Lower leg skin (tissue), 4 donors: ENCODE measurements at regions not wholly inside any gene's neighbourhood (a gene's known extent, or its start where the extent isn't known, plus 50 kb on each side); places are given as distances from the start of the nearest gene placed in this dataset.
"Not testable (repeated sequence)": the region's sequence is repeated elsewhere in the genome, so short reads cannot be mapped to it uniquely, and the experiment has no call there.

Experiments used
- DNase-seq, 2 donors: peaks; one replicate each; pipeline ENCODE4 v3.0.0-alpha.2; 2019; ENCODE audit warnings: low spot score in 2 of 2
- H3K4me3 ChIP-seq: fragments of 200-600 bp; sonication (generic); 2 replicates; pipeline ENCODE4 v1.5.1; 2017; ENCODE audit warnings: mild to moderate bottlenecking, low read depth; ENCODE audit not compliant: poor library complexity, severe bottlenecking
- CTCF ChIP-seq, 3 donors: fragments of 450-650 bp; IDR thresholded peaks; one replicate each; pipeline ENCODE4 v1.5.1; 2016; ENCODE audit warnings: antibody characterized with exemption in 3 of 3, mild to moderate bottlenecking in 3 of 3, moderate library complexity in 2 of 3
- POLR2A ChIP-seq, 2 donors: fragments of 450-650 bp; IDR thresholded peaks; one replicate each; pipeline ENCODE4 v1.6.1; 2016 to 2017; ENCODE audit warnings: antibody characterized with exemption in 2 of 2, mild to moderate bottlenecking in 1 of 2, moderate library complexity in 1 of 2
- WGBS, 2 donors: methylation state at CpG; one replicate each; pipeline ENCODE4 v1.1.5; 2018; 5-methylcytosine and 5-hydroxymethylcytosine counted together
- intact Hi-C: fragments of 100-400 bp; cut with DNase I; formaldehyde crosslinking; loops from one replicate; pipeline ENCODE4 v1.15.0; 2023; ENCODE audit warnings: low total_unique reads

DNA sequence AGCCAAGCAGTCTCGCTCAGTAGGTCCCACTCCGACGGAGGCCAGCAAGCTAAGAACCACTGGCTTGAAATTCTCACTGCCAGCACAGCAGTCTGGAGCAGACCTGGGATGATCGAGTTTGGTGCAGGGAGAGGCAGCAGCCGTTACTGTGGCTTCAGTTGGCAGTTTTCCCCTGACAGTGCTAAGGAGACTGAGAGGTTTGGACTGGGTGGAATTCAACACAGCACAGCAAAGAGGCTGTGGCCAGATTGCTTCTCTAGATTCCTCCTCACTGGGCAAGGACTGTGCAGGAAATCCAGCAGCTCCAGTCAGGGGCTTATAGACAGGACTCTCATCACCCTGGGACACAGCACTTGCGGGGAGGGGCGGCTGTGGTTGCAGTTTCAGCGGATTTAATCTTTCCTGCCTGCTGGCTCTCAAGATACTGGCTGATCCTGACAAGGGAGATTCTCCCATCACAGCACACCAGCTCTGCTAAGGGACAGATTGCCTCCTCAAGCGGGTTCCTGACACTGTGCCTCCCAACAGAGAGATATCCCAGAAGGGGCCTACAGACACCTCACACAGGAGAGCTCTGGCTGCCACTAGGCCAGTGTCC is 122.1 kb downstream of the YIPF5 start:
- no peak for DNase-seq
- 60 to 66% methylated on average over 8 to 9 of the region's 9 CpGs for WGBS, 2 donors
- TF ChIP-seq POLR2A (IDR thresholded peaks at IDR 0.05) (no peak), CTCF (IDR thresholded peaks at IDR 0.05) (no peak)
- H3K4me3 ChIP-seq = no peak overlapping the region
- intact Hi-C loops = no loop called here

GRCh38 chr5:144055391-144055790 is 115.1 kb downstream of the YIPF5 start:
- intact Hi-C loops = not testable (repeated sequence)
- WGBS, 2 donors = 95% methylated on average over 6 of the region's 6 CpGs

GRCh38 chr5:144060091-144060490 is 110.4 kb downstream of the YIPF5 start:
- H3K4me3 ChIP-seq, intact Hi-C loops, DNase-seq: not testable (repeated sequence)
- WGBS, 2 donors = 94 to 95% methylated on average over 2 of the region's 2 CpGs

More at GRCh38 chr5:144055391-144055790, 115.1 kb downstream of the YIPF5 start:
- DNase-seq, H3K4me3 ChIP-seq: not testable (repeated sequence)

- WGBS, 2 donors = 89 to 92% methylated on average over 2 of the region's 2 CpGs
- TF ChIP-seq POLR2A (IDR thresholded peaks at IDR 0.05) (no peak), CTCF (IDR thresholded peaks at IDR 0.05) (no peak)
- no peak for DNase-seq
- intact Hi-C loops = no loop called here
- no peak overlapping the region for H3K4me3 ChIP-seq
These were observed 109.9 kb downstream of the YIPF5 start for GRCh38 chr5:144060598-144060997.

- TF ChIP-seq POLR2A (IDR thresholded peaks at IDR 0.05) (no peak), CTCF (IDR thresholded peaks at IDR 0.05) (no peak)
These were observed 104.7 kb downstream of the YIPF5 start for GRCh38 chr5:144065786-144066185.

GRCh38 chr5:144072518-144072927 is 97.9 kb downstream of the YIPF5 start:
- intact Hi-C loops = no loop called here

More at GRCh38 chr5:144065786-144066185, 104.7 kb downstream of the YIPF5 start:
- WGBS, 2 donors = 81 to 91% methylated on average over 2 of the region's 2 CpGs
- intact Hi-C loops = no loop called here
- no peak for DNase-seq
- H3K4me3 ChIP-seq = no peak overlapping the region

More at GRCh38 chr5:144072518-144072927, 97.9 kb downstream of the YIPF5 start:
- no peak for DNase-seq
- no peak for TF ChIP-seq POLR2A (IDR thresholded peaks at IDR 0.05)
- TF ChIP-seq CTCF (IDR thresholded peaks at IDR 0.05) = no peak
- H3K4me3 ChIP-seq = no peak overlapping the region
